ENCODE measurements at regions not wholly inside any gene's neighbourhood (a gene's known extent, or its start where the extent isn't known, plus 50 kb on each side); places are given as distances from the start of the nearest gene placed in this dataset.

GRCh38 chr15:98398056-98398455, 250.3 kb upstream of the IGF1R start:
- H3K9me3 ChIP-seq: no peaks in the 10 kb centered on the region
- intact Hi-C loops (cut with DNase I): no loop called here
- ATAC-seq: no peak
- no peaks in the 10 kb centered on the region for H3K4me1 ChIP-seq
- H3K27ac ChIP-seq: no peak overlapping the region
- no peak for TF ChIP-seq POLR2A (IDR thresholded peaks at IDR 0.05)
- no peak for TF ChIP-seq CTCF (IDR thresholded peaks at IDR 0.05)
- H3K27me3 ChIP-seq: no peaks in the 10 kb centered on the region
- no peaks in the 10 kb centered on the region for H3K36me3 ChIP-seq (replicated peaks in 1 of 2; ENCODE audit: insufficient read depth in 1 of 2, low read depth in 2 of 2)
- 80 to 82% methylated on average over 4 of the region's 4 CpGs for WGBS, 2 donors
- no peak overlapping the region for H3K4me3 ChIP-seq
- no peak for DNase-seq

GRCh38 chr15:98398886-98399285, 249.5 kb upstream of the IGF1R start:
- Histone ChIP-seq H3K36me3 (replicated peaks in 1 of 2; ENCODE audit: insufficient read depth in 1 of 2, low read depth in 2 of 2) (no peaks in the 10 kb centered on the region), H3K27ac (no peak overlapping the region), H3K4me1 (no peaks in the 10 kb centered on the region), H3K9me3 (no peaks in the 10 kb centered on the region), H3K4me3 (no peak overlapping the region), H3K27me3 (no peaks in the 10 kb centered on the region)
- intact Hi-C loops (cut with DNase I): no loop called here
- DNase-seq (no peak), ATAC-seq (no peak)
- WGBS, 2 donors: 78 to 81% methylated on average over 4 of the region's 4 CpGs
- TF ChIP-seq CTCF (IDR thresholded peaks at IDR 0.05) (no peak), POLR2A (IDR thresholded peaks at IDR 0.05) (no peak)

- WGBS, 2 donors: 43 to 63% methylated on average over 1 to 2 of the region's 2 CpGs
- Histone ChIP-seq H3K4me1 (no peaks in the 10 kb centered on the region), H3K4me3 (no peak overlapping the region), H3K36me3 (replicated peaks in 1 of 2; ENCODE audit: insufficient read depth in 1 of 2, low read depth in 2 of 2) (no peaks in the 10 kb centered on the region), H3K27me3 (no peaks in the 10 kb centered on the region), H3K9me3 (no peaks in the 10 kb centered on the region), H3K27ac (no peak overlapping the region)
- intact Hi-C loops (cut with DNase I): no loop called here
- no peak for ATAC-seq
- TF ChIP-seq POLR2A (IDR thresholded peaks at IDR 0.05) (no peak), CTCF (IDR thresholded peaks at IDR 0.05) (no peak)
- no peak for DNase-seq
Observed at GRCh38 chr15:98400120-98400519, 248.2 kb upstream of the IGF1R start.

- no peaks in the 10 kb centered on the region for H3K36me3 ChIP-seq (replicated peaks in 1 of 2; ENCODE audit: insufficient read depth in 1 of 2, low read depth in 2 of 2)
- peak; percentile 53 for ATAC-seq
- H3K27ac ChIP-seq: no peak overlapping the region
- TF ChIP-seq POLR2A (IDR thresholded peaks at IDR 0.05) (no peak), CTCF (IDR thresholded peaks at IDR 0.05) (no peak)
- 42 to 43% methylated on average over 3 of the region's 3 CpGs for WGBS, 2 donors
- peak in 1 of 4 donors; percentile 34 for DNase-seq
- no peaks in the 10 kb centered on the region for H3K4me1 ChIP-seq
- intact Hi-C loops (cut with DNase I): no loop called here
- H3K9me3 ChIP-seq: no peaks in the 10 kb centered on the region
- H3K4me3 ChIP-seq: no peak overlapping the region
- H3K27me3 ChIP-seq: no peaks in the 10 kb centered on the region
Observed at GRCh38 chr15:98401029-98401428, 247.3 kb upstream of the IGF1R start.

- DNase-seq (no peak), ATAC-seq (no peak)
- Histone ChIP-seq H3K4me1 (no peaks in the 10 kb centered on the region), H3K27me3 (no peaks in the 10 kb centered on the region), H3K9me3 (no peaks in the 10 kb centered on the region), H3K36me3 (replicated peaks in 1 of 2; ENCODE audit: insufficient read depth in 1 of 2, low read depth in 2 of 2) (no peaks in the 10 kb centered on the region), H3K27ac (no peak overlapping the region), H3K4me3 (no peak overlapping the region)
- 70 to 90% methylated on average over 3 of the region's 3 CpGs for WGBS, 2 donors
- TF ChIP-seq CTCF (IDR thresholded peaks at IDR 0.05) (no peak), POLR2A (IDR thresholded peaks at IDR 0.05) (no peak)
- intact Hi-C loops (cut with DNase I): no loop called here
Observed at GRCh38 chr15:98402486-98402885, 245.9 kb upstream of the IGF1R start.
